ENCODE measurements at regions not wholly inside any gene's neighbourhood (a gene's known extent, or its start where the extent isn't known, plus 50 kb on each side); places are given as distances from the start of the nearest gene placed in this dataset.
"Not testable (repeated sequence)": the region's sequence is repeated elsewhere in the genome, so short reads cannot be mapped to it uniquely, and the experiment has no call there.

DNA sequence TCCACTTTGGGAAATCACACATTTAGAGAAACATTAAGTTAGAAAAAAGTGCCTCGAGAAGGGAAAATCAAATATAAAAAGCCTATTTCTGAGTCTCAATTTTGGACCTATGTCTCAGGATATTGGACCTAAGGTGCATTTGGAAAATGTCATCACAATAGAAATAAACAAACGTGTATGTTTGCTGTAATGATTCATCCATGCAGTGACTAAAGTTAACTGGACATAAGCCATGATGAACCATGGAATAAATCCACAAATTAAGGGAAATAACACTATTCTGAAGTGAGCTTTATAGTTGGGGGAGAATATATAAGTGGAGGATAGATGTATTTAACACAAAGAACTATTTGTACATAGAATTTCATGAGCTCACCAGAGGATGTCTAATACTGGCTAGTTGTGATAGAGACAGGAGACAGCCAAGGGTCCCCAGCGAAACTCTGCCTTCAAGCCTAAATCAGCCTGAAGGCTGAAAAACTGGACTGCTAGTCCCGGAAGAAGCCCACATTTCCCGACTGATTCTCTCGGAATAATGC lies 963.3 kb upstream of the SPRY2 start:
- no peak for DNase-seq (ENCODE audit: low read depth, low spot score)

DNA sequence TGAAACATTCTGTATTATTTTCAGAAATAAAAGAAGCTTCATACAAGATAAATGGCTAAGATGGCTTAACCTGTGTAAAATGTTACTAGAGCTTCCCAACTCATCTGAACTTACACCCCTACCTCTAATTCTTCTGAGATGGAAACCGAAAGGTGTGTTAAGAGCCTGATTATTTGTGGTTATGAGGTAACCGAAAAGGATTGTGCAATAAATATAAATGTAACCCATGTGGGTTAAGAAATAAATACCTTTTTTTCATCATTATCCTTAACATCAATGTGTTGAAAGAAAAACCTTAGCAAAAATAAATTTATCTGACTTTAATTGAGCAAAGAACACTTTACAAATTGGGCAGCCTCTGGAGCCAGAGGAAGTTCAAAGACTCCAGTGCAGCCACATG lies 961.8 kb upstream of the SPRY2 start:
- no peak for DNase-seq (ENCODE audit: low read depth, low spot score)

DNA sequence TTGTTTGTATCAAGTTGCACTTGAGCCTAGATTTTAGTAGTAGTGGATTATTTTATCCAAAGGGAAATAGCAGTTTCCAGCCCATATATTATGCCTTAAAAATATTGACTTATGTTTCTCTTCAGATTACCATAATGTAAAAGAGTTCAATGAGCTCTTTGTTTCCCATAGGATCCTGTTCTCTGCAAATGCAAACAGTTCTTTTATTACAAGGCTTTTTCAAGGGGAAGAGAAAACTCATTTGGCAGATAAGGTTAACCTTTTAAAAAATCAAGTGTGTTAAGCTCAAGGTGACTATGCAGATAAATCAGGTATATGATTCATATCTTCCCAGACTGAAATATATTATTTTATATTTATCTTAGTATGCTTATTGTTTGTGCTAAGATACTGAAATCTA lies 961.2 kb upstream of the SPRY2 start:
- no peak for DNase-seq (ENCODE audit: low read depth, low spot score)

DNA sequence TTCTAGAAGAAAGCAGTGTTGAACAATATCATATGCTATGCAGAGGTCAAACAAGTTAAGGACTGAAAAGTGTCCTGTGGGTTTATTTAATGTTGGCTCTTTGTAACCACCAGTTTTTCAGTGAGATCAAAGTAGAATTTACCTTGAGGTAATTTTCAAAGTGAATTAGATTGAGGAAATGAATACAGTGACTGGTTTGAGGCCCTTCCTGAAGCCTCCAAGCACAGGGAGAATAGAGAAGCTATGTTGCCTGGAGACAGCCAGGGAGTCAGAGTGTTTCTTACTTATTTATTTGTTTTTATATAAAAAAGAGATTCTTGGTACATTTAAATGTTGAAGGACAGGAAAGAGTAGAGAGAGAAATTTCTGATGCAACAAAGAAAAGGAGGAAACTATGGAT lies 954.3 kb upstream of the SPRY2 start:
- no peak for DNase-seq (ENCODE audit: low read depth, low spot score)

DNA sequence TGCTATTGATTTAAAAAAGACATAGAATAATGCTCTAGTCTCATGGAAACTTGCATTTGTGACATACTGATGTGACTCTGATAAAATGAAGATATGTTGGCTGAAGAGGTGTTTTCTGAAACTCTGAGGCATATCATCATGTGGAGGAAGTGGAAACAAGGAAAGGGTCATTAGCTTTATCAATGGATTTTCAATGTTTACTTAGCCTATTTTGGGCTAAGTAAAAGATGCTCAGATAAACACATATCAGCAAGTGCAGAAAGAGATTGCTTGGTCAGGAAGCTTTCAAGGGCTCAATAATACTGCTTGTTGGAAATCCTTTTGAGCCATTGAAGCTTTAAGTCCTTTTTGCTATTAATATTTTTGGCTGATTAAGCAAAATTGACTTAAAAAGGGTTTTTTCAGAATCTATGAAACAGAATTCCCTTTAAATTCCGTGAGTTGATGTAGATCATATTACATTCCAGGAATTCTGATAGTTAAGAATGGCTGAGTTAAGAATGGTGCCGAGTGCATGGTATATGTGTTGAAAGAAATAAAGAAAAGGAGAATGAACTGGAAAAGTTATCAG lies 952.8 kb upstream of the SPRY2 start:
- DNase-seq (ENCODE audit: low read depth, low spot score): no peak

DNA sequence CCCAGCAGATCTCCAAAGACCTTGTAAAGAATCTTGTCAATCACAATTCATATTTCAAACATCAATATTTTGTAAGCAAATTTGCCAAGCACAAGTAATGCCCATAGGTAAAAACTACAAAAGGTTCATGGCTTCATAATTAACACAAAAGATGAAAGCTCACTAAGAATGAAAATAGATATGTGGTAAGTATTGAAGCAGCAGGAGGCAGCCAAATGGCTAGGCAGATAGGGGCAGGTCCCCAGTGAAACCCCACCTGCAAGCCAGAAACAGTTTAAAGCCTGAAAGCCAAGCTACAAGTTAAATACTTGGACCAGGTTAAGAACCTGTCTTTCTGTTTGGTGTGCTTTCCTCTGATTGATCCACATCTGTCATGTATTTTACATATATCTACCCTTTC lies 942.6 kb upstream of the SPRY2 start:
- no peak for DNase-seq (ENCODE audit: low read depth, low spot score)

DNA sequence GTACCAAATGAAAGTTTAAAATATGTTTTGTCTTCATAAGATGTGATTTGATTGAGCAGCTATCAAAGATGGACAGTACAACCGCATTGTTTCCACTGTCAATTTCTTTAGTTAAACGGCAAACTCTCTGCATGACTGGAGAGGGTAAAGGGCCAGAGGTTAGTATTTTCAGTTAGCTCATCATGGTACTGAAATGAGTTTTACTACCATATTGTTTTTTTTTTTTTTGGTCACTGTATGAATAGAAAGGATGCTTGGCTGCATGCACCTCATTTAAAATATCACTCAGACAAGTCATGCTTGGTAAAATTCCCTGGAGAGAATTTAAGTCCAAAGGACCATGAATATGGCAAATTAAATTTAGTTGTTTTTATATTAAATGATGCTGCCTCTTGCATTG lies 942.1 kb upstream of the SPRY2 start:
- DNase-seq (ENCODE audit: low read depth, low spot score): no peak

DNA sequence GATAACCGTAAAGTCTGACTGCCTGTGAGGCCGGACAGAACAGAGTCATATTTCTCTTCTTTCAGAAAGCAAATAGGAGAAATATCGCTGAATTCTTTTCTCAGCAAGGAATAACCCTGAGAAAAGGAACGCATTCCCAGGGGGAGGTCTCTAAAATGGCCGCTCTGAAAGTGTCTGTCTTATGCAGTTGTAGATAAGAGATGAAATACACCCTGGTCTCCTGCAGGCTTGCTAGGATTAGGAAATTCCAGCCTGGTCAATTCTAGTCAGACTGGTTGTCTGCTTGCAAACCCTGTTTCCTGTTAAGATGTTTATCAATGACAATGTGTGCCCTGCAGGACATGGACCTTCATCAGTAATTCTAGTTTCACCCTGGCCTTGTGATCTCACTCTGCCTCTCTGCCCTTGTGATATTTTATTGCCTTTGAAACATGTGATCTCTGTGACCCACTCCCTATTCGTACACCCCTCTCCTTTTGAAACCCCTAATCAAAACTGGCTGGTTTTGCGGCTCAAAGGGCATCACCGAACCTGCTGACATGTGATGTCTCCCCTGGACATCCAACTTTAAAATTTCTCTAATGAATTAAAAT lies 934.8 kb upstream of the SPRY2 start:
- peak; percentile 30 for DNase-seq (ENCODE audit: low read depth, low spot score)

DNA sequence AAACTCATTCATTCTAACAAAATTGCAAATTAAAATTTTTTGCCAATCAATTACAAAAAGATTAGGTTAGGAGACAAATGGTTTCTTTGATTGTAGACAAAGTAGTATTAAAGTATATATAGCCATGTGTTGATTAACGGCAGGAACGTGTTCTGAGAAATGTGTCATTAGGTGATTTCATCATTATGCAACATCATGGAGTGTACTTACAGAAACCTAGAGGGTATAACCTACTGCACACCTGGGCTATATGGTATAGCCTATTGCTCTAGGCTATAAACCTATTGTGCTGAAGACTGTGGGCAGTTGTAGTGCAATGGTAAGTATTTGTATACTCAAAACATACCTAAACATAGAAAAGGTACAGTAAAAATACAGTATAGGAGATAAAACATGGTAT lies 906.8 kb upstream of the SPRY2 start:
- DNase-seq (ENCODE audit: low read depth, low spot score): no peak

DNA sequence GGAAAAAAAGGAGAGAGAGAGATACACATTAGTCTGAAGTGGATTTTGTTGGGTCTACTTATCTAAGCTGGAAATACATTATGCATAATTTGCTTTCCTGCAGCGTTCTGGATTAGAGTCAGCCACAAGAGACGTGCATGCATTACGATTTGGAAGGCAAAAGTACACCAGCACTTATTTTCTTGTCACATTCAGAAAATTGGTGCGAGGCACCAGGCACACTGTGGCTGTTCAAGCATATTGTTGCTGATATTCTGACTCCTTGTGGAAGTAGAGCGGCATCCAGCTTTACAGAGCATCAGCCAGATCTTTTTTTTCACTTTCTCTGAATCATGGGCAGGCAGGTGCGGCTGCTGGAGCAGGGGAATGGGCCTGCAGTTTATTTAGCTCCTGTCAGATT lies 905.6 kb upstream of the SPRY2 start:
- DNase-seq (ENCODE audit: low read depth, low spot score): no peak

DNA sequence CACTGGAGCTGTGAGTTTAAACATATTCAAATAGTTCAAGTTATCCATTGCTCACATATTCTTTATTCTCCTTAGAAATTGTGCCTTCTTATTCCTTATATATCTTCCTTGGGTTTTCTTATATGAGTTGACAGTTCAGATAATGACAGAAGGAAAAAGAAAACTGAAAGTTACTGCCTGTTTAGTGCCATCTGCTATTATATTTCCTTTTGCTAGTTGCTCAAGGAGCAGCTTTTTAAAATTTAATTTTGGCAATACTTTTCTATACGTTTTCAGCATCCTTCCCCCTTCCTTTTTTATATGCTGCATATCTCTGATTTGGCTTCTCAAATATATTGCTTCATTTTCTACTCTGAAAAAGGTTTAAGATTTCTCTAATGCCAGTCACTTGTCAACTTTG lies 903.1 kb upstream of the SPRY2 start:
- DNase-seq (ENCODE audit: low read depth, low spot score): no peak

DNA sequence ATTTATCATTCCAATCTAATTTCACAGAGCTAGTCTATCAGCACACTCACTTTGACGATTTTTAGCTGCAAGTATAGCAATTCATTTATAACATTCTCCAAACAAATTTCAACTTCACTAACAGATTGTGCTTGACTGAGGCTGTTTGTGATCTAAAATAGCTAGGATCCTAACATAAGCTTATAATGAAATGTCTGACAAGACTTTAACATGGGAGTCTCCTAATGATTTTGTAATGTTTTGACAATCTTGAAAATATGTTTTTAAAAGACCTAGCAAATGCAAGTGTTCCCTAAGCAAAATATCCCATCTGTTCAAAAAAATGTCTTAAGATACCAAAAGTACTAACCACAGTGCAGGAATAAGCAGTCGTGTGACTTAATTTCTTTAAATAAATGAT lies 889.5 kb upstream of the SPRY2 start:
- DNase-seq (ENCODE audit: low read depth, low spot score): no peak

DNA sequence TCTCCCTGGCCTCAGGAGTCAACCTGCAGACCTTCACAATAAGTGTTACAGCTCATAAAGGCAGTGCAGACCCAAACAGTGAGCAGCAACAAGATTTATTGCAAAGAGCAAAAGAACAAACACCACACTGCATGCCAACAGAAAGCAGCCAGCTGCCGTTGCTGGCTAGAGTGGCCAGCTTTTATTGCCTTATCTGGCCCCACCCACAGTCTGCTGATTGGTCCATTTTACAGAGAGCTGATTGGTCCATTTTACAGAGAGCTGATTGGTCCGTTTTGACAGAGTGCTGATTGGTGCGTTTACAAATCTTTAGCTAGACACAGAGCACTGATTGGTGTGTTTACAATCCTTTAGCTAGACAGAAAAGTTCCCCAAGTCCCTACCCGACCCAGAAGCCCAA lies 885.9 kb upstream of the SPRY2 start:
- DNase-seq (ENCODE audit: low read depth, low spot score): not testable (repeated sequence)

DNA sequence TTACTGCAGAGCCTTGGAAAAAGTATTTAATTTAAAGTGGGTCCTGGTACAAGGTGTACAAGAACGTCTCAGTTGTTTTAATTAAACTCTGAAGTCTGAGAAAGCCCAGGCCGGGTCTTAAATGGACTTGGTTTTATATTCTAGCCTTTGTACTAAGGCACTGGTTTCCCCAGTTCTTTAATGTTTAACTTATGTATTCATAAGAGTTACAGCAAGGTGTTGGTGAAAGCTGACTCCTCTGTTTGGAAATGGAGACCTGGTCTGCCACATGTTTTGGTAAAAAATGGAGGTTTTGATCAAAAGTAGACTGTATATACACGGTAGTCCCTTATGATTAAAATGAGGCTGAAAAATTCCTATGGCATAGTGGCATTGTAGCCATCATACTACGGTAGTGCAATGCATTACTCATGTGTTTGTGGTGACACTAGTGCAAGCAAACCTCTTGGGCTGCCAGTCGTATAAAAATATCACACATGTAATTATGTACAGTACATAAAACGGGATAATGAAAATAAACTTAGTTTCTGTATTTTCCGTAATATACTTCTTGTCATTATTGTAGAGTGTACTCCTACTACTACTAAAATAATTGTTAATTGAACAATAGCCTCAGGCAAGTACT lies 883.4 kb upstream of the SPRY2 start:
- no peak for DNase-seq (ENCODE audit: low read depth, low spot score)

DNA sequence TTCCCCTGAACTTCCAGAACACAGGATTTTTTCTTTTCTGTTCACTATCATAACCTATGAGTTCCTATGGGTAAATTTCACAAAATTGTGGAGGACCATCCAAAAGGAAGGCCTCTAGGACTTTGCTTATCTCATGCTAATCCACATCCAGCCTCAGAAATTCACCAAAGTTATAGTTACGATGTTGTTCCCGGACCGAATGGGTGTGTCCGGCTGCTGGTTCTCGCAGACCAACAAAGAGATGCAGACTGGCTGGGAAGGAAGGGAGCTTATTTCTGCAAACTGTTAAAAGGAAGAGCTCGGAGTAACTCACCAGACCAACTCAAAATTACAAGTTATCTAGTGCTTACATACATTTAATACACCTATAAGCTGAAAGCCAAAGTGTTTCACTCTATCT lies 882.9 kb upstream of the SPRY2 start:
- no peak for DNase-seq (ENCODE audit: low read depth, low spot score)

DNA sequence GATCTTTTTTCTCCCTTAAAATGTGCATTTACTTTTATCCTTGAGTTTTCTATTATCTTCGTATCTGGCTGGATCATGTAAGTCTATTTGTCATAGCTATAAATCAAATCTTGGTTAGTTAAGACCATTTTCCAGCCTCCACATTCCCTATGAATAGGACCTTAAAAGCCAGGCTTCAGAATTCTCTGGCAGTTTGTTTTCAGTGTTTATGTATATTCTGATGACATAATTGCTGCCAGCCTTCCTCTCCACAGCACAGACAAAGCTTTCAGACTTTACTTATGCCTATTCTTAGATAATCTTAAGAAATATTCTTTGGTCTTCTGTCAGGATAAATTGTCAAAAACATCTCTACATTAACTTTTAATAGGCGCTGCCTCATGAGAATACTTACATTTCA lies 870.8 kb upstream of the SPRY2 start:
- no peak for DNase-seq (ENCODE audit: low read depth, low spot score)

DNA sequence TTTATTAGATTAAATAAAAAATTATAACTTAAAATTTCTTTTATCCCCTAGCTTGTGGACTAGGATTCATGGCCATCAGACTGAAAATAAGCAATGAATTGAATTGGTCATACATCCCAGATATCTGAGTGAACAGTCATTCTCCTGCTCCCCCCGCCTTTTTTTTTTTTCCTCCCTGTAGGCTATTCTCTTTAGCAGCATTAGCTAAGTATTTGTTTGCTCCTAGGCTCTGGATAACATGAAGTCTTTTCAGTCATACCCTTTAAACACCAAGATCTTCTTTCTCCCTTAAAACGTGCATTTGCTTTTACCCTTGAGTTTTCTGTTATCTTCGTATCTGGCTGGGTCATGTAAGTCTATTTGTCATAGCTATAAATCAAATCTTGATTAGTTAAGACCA lies 866.7 kb upstream of the SPRY2 start:
- DNase-seq (ENCODE audit: low read depth, low spot score): no peak

DNA sequence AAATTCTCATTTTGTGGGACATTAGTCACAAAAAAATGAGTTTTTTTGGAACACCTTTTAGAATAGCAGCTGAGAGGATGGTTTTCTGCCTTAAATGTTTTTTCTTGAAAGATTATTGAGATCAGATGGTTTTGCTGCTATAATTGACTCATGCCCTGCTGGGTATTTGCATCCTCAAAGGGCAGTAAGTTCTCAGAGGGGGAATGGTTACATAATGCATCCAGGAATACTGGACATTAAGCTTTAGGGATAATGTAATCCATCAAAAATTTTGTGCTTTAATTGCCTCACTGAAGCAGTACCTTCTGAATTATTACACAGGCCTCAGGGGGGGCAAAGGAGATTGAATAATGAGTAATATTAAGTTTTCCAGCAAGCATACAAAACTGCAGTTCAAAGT lies 866.3 kb upstream of the SPRY2 start:
- DNase-seq (ENCODE audit: low read depth, low spot score): no peak

DNA sequence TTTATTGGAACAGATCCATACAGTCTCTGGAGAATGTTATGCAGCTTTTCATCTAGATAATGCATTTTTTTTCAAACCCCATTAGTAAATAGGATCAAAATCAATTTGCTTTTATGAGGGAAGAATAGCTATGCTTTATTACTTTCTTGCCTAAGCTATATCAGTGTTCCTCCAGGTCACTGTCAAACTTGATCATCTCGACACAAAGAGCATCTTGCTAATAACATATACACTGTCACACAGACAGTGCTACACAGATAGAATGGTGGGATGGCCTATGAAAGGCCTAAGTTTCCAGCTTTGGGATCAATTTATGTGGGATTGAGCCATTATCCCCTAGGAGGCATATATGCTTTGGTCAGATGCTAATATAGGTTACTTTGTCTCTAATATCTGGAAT lies 862.9 kb upstream of the SPRY2 start:
- DNase-seq (ENCODE audit: low read depth, low spot score): no peak

DNA sequence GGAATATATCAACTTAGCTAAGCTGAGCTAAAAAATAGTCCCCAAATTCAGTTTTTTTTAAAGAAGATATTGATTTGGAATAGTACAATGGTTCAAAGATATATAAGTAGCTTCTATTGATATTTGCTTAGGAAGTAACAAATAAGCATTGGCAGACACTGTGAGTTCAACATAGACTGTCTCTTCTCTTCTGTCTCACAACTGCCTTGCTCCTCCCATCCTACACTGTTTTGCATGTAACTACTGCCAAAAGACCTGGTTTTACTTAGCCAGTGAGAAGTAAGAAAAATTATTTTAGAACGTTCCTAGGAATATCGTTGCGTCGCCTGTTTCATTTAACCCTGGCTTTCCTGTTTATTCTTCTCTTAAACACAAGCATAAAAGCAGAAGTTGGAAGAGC lies 859.0 kb upstream of the SPRY2 start:
- DNase-seq (ENCODE audit: low read depth, low spot score): no peak

DNA sequence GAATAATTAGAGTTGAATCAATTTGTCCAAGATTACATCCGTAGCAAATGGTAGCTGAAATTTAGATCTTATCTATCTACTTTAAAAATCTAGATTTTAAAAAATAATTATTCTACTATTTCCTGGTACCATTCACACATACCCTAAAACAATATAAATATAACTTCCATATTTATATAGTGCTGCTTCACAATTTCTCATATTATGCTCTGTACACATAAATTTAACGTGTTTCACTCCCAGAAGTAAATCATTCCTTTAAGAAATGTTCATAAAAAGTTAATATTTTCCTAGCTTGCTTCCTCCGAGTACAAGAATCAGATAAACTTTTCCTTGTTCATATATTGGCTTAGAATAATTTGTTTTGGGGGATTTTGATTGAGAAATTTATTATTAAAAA lies 857.0 kb upstream of the SPRY2 start:
- no peak for DNase-seq (ENCODE audit: low read depth, low spot score)

DNA sequence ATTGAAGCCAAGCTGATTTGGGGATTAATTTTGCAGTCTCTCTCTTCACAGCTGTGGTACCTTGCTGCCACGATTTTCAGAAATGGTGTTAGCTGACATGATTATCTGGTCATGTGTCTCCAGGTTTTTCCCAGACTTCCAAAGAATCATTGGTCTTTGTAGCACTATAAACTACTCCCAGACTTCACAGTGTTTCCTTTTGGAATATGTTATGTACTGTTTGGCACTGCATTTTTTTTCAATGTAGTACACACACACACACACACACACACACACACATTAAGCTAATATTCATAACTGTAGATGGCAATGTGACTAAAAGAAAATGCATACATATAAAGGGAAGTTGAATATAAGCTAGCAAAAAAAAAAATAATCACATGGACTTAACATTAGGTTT lies 856.6 kb upstream of the SPRY2 start:
- no peak for DNase-seq (ENCODE audit: low read depth, low spot score)

DNA sequence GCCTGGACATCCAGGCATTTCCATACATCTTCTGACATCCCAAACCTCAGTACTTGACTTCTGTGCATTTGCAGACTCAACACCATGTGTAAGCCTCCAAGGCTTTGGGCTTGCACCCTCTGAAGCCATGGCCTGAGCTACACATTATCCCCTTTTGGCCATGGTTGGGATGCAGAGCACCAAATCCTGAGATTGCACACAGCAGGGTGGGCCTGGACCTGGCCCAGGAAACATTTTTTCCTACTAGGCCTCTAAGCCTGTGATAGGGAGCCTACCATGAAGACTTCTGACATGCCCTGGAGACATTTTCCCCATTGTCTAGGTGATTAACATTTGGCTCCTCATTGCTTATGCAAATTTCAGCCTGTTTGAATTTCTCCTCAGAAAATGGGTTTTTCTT lies 853.4 kb upstream of the SPRY2 start:
- no peak for DNase-seq (ENCODE audit: low read depth, low spot score)
